ENCODE measurements at regions not wholly inside any gene's neighbourhood (a gene's known extent, or its start where the extent isn't known, plus 50 kb on each side); places are given as distances from the start of the nearest gene placed in this dataset.

GRCh38 chr20:48440916-48441315, 386.9 kb downstream of the PREX1 start:
- TF ChIP-seq SIN3B (IDR thresholded peaks at IDR 0.05; ENCODE audit: low read length): no peak
- TF ChIP-seq, protein P1, sequence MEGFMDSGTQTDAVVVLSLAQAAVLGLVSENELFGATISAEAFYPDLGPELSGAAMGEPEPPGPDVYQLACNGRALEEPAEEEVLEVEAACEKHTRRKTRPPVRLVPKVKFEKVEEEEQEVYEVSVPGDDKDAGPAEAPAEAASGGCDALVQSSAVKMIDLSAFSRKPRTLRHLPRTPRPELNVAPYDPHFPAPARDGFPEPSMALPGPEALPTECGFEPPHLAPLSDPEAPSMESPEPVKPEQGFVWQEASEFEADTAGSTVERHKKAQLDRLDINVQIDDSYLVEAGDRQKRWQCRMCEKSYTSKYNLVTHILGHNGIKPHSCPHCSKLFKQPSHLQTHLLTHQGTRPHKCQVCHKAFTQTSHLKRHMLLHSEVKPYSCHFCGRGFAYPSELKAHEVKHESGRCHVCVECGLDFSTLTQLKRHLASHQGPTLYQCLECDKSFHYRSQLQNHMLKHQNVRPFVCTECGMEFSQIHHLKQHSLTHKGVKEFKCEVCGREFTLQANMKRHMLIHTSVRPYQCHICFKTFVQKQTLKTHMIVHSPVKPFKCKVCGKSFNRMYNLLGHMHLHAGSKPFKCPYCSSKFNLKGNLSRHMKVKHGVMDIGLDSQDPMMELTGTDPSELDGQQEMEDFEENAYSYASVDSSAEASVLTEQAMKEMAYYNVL (CRISPR knock-in tag; IDR thresholded peaks at IDR 0.05; ENCODE audit: borderline replicate concordance): no peak
- no peak for TF ChIP-seq ZBTB8A (CRISPR knock-in tag; IDR thresholded peaks at IDR 0.05; ENCODE audit: borderline replicate concordance, low read depth)
- no peak for TF ChIP-seq TAF1 (CRISPR knock-in tag; IDR thresholded peaks at IDR 0.05)
- no peak for TF ChIP-seq RAD21 (CRISPR knock-in tag; IDR thresholded peaks at IDR 0.05)
- TF ChIP-seq, protein P2, sequence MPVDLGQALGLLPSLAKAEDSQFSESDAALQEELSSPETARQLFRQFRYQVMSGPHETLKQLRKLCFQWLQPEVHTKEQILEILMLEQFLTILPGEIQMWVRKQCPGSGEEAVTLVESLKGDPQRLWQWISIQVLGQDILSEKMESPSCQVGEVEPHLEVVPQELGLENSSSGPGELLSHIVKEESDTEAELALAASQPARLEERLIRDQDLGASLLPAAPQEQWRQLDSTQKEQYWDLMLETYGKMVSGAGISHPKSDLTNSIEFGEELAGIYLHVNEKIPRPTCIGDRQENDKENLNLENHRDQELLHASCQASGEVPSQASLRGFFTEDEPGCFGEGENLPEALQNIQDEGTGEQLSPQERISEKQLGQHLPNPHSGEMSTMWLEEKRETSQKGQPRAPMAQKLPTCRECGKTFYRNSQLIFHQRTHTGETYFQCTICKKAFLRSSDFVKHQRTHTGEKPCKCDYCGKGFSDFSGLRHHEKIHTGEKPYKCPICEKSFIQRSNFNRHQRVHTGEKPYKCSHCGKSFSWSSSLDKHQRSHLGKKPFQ (CRISPR knock-in tag; IDR thresholded peaks at IDR 0.05; ENCODE audit: insufficient replicate concordance): no peak
